ENCODE measurements at regions not wholly inside any gene's neighbourhood (a gene's known extent, or its start where the extent isn't known, plus 50 kb on each side); places are given as distances from the start of the nearest gene placed in this dataset.

DNA sequence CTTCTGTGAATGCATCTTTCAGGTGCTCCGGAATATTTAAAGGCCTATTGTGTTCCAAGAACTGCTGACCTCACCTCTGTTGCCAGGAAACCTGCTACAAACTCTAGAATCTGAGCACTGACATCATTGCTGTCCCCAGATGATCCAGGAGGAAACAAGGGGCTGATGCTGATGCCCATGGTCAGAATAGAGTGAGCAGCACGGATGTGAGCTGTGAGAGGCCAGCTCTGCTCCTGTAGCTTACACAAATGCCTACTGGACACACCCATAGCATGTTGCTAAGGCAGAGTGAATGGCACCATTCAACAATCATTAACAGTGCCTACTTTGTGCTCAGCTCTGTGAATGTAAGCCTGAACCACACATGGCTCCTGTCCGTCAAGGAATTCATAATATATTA lies 276.7 kb upstream of the API5 start:
- no peak overlapping the region for H2BK12ac ChIP-seq (ENCODE audit: low read length in 2 of 2)
- H4K91ac ChIP-seq (ENCODE audit: low read length): no peak overlapping the region
- H3K4ac ChIP-seq (ENCODE audit: low read depth in 1 of 2, low read length in 2 of 2): no peak overlapping the region
- H3K4me1 ChIP-seq (ENCODE audit: control insufficient read depth, insufficient read depth, low read depth, low read length): no peaks in the 10 kb centered on the region
- H3K18ac ChIP-seq (ENCODE audit: low read depth in 1 of 2, low read length in 2 of 2): no peak overlapping the region
- H3K27me3 ChIP-seq (ENCODE audit: control insufficient read depth in 1 of 2, insufficient read depth in 1 of 2, low read length in 2 of 2): no peaks in the 10 kb centered on the region
- H3K79me1 ChIP-seq (replicated peaks; ENCODE audit: low read length, poor library complexity, severe bottlenecking): no peaks in the 10 kb centered on the region
- H3K9ac ChIP-seq (ENCODE audit: low read length): no peak overlapping the region
- H3K9me3 ChIP-seq (ENCODE audit: control insufficient read depth, low read length): no peaks in the 10 kb centered on the region
- no peak overlapping the region for H2BK15ac ChIP-seq (ENCODE audit: low read depth, poor library complexity, severe bottlenecking)
- H2BK120ac ChIP-seq (ENCODE audit: low read depth, low read length): no peak overlapping the region
- DNase-seq: no peak
- H3K4me3 ChIP-seq (ENCODE audit: insufficient read depth in 1 of 2, low read depth in 1 of 2, low read length in 2 of 2): no peak overlapping the region
- no peak overlapping the region for H3K4me2 ChIP-seq (ENCODE audit: low read length, poor library complexity, severe bottlenecking)
- no peak overlapping the region for H3K27ac ChIP-seq (ENCODE audit: low read length, poor library complexity, severe bottlenecking)
- H2BK5ac ChIP-seq (ENCODE audit: low read depth, low read length, poor library complexity, severe bottlenecking): no peak overlapping the region
- no peak overlapping the region for H3K23ac ChIP-seq (ENCODE audit: low read length in 2 of 2)
- no peak overlapping the region for H2AK5ac ChIP-seq (ENCODE audit: low read length, severe bottlenecking)
- no peaks in the 10 kb centered on the region for H3K36me3 ChIP-seq (ENCODE audit: control insufficient read depth in 1 of 2, insufficient read depth in 2 of 2, low read depth in 1 of 2, low read length in 2 of 2)
- no peak overlapping the region for H3K14ac ChIP-seq (ENCODE audit: low read length in 2 of 2)
- no peak overlapping the region for H2AFZ ChIP-seq (ENCODE audit: low read depth, low read length)
- 52% methylated on average over 3 of the region's 3 CpGs for WGBS
- no peak overlapping the region for H4K8ac ChIP-seq (ENCODE audit: low read length)

GRCh38 chr11:43053638-43054412 lies 258.0 kb upstream of the API5 start:
- no peak overlapping the region for H2BK15ac ChIP-seq (ENCODE audit: low read depth, poor library complexity, severe bottlenecking)
- no peak overlapping the region for H2BK12ac ChIP-seq (ENCODE audit: low read length in 2 of 2)
- no peaks in the 10 kb centered on the region for H3K4me1 ChIP-seq (ENCODE audit: control insufficient read depth, insufficient read depth, low read depth, low read length)
- no peaks in the 10 kb centered on the region for H3K36me3 ChIP-seq (ENCODE audit: control insufficient read depth in 1 of 2, insufficient read depth in 2 of 2, low read depth in 1 of 2, low read length in 2 of 2)
- H3K4me3 ChIP-seq (ENCODE audit: insufficient read depth in 1 of 2, low read depth in 1 of 2, low read length in 2 of 2): no peak overlapping the region
- H3K9me3 ChIP-seq (ENCODE audit: control insufficient read depth, low read length): no peaks in the 10 kb centered on the region
- H2AFZ ChIP-seq (ENCODE audit: low read depth, low read length): no peak overlapping the region
- H3K9ac ChIP-seq (ENCODE audit: low read length): no peak overlapping the region
- no peak overlapping the region for H2AK5ac ChIP-seq (ENCODE audit: low read length, severe bottlenecking)
- H3K4ac ChIP-seq (ENCODE audit: low read depth in 1 of 2, low read length in 2 of 2): no peak overlapping the region
- no peak overlapping the region for H3K14ac ChIP-seq (ENCODE audit: low read length in 2 of 2)
- no peaks in the 10 kb centered on the region for H3K79me1 ChIP-seq (replicated peaks; ENCODE audit: low read length, poor library complexity, severe bottlenecking)
- H3K27ac ChIP-seq (ENCODE audit: low read length, poor library complexity, severe bottlenecking): no peak overlapping the region
- H3K23ac ChIP-seq (ENCODE audit: low read length in 2 of 2): no peak overlapping the region
- WGBS: no CpG with 5 or more reads among the region's 2 CpGs
- no peak overlapping the region for H2BK5ac ChIP-seq (ENCODE audit: low read depth, low read length, poor library complexity, severe bottlenecking)
- H4K8ac ChIP-seq (ENCODE audit: low read length): no peak overlapping the region
- H3K4me2 ChIP-seq (ENCODE audit: low read length, poor library complexity, severe bottlenecking): no peak overlapping the region
- H2BK120ac ChIP-seq (ENCODE audit: low read depth, low read length): no peak overlapping the region
- H3K18ac ChIP-seq (ENCODE audit: low read depth in 1 of 2, low read length in 2 of 2): no peak overlapping the region
- no peak overlapping the region for H4K91ac ChIP-seq (ENCODE audit: low read length)
- H3K27me3 ChIP-seq (ENCODE audit: control insufficient read depth in 1 of 2, insufficient read depth in 1 of 2, low read length in 2 of 2): no peaks in the 10 kb centered on the region
- DNase-seq: no peak

GRCh38 chr11:43067681-43068080 lies 244.1 kb upstream of the API5 start:
- no peak overlapping the region for H4K8ac ChIP-seq (ENCODE audit: low read length)
- no peak overlapping the region for H2AK5ac ChIP-seq (ENCODE audit: low read length, severe bottlenecking)
- peak; percentile 0 for DNase-seq
- H3K23ac ChIP-seq (ENCODE audit: low read length in 2 of 2): no peak overlapping the region
- no peaks in the 10 kb centered on the region for H3K36me3 ChIP-seq (ENCODE audit: control insufficient read depth in 1 of 2, insufficient read depth in 2 of 2, low read depth in 1 of 2, low read length in 2 of 2)
- H3K9ac ChIP-seq (ENCODE audit: low read length): no peak overlapping the region
- WGBS: 69% methylated on average over 1 of the region's 1 CpG
- H3K4me1 ChIP-seq (ENCODE audit: control insufficient read depth, insufficient read depth, low read depth, low read length): no peaks in the 10 kb centered on the region
- no peaks in the 10 kb centered on the region for H3K79me1 ChIP-seq (replicated peaks; ENCODE audit: low read length, poor library complexity, severe bottlenecking)
- H2BK120ac ChIP-seq (ENCODE audit: low read depth, low read length): no peak overlapping the region
- no peak overlapping the region for H2AFZ ChIP-seq (ENCODE audit: low read depth, low read length)
- H2BK12ac ChIP-seq (ENCODE audit: low read length in 2 of 2): no peak overlapping the region
- no peak overlapping the region for H3K27ac ChIP-seq (ENCODE audit: low read length, poor library complexity, severe bottlenecking)
- H2BK5ac ChIP-seq (ENCODE audit: low read depth, low read length, poor library complexity, severe bottlenecking): no peak overlapping the region
- H3K27me3 ChIP-seq (ENCODE audit: control insufficient read depth in 1 of 2, insufficient read depth in 1 of 2, low read length in 2 of 2): no peaks in the 10 kb centered on the region
- no peak overlapping the region for H2BK15ac ChIP-seq (ENCODE audit: low read depth, poor library complexity, severe bottlenecking)
- no peak overlapping the region for H3K14ac ChIP-seq (ENCODE audit: low read length in 2 of 2)
- no peak overlapping the region for H4K91ac ChIP-seq (ENCODE audit: low read length)
- H3K4me2 ChIP-seq (ENCODE audit: low read length, poor library complexity, severe bottlenecking): no peak overlapping the region
- H3K9me3 ChIP-seq (ENCODE audit: control insufficient read depth, low read length): no peaks in the 10 kb centered on the region
- H3K4me3 ChIP-seq (ENCODE audit: insufficient read depth in 1 of 2, low read depth in 1 of 2, low read length in 2 of 2): no peak overlapping the region
- H3K4ac ChIP-seq (ENCODE audit: low read depth in 1 of 2, low read length in 2 of 2): no peak overlapping the region
- no peak overlapping the region for H3K18ac ChIP-seq (ENCODE audit: low read depth in 1 of 2, low read length in 2 of 2)

DNA sequence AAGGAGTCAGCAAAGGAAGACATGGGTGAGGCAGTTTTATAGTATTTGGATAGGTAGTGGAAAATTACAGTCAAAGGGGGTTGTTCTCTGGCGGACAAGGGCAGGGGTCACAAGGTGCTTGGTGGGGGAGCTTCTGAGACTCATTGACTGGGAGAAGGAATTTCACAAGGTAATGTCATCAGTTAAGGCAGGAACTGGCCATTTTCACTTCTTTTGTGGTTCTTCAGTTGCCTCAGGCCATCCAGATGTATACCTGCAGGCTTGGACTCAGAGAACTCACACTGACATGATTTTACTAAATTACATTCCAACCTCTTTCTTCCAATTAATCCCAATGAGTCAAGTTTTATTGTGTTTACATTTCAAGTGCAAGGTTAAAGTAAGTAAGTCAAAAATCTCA lies 240.5 kb upstream of the API5 start:
- H3K27me3 ChIP-seq (ENCODE audit: control insufficient read depth in 1 of 2, insufficient read depth in 1 of 2, low read length in 2 of 2): no peaks in the 10 kb centered on the region
- H3K23ac ChIP-seq (ENCODE audit: low read length in 2 of 2): no peak overlapping the region
- H3K4me3 ChIP-seq (ENCODE audit: insufficient read depth in 1 of 2, low read depth in 1 of 2, low read length in 2 of 2): no peak overlapping the region
- no peak overlapping the region for H3K18ac ChIP-seq (ENCODE audit: low read depth in 1 of 2, low read length in 2 of 2)
- H3K36me3 ChIP-seq (ENCODE audit: control insufficient read depth in 1 of 2, insufficient read depth in 2 of 2, low read depth in 1 of 2, low read length in 2 of 2): no peaks in the 10 kb centered on the region
- no peak overlapping the region for H3K14ac ChIP-seq (ENCODE audit: low read length in 2 of 2)
- no peak for DNase-seq
- H2BK120ac ChIP-seq (ENCODE audit: low read depth, low read length): no peak overlapping the region
- H3K4me2 ChIP-seq (ENCODE audit: low read length, poor library complexity, severe bottlenecking): no peak overlapping the region
- H2BK5ac ChIP-seq (ENCODE audit: low read depth, low read length, poor library complexity, severe bottlenecking): no peak overlapping the region
- H2BK12ac ChIP-seq (ENCODE audit: low read length in 2 of 2): no peak overlapping the region
- H2BK15ac ChIP-seq (ENCODE audit: low read depth, poor library complexity, severe bottlenecking): no peak overlapping the region
- no peaks in the 10 kb centered on the region for H3K4me1 ChIP-seq (ENCODE audit: control insufficient read depth, insufficient read depth, low read depth, low read length)
- H4K91ac ChIP-seq (ENCODE audit: low read length): no peak overlapping the region
- 69% methylated on average over 1 of the region's 1 CpG for WGBS
- no peak overlapping the region for H4K8ac ChIP-seq (ENCODE audit: low read length)
- no peak overlapping the region for H3K4ac ChIP-seq (ENCODE audit: low read depth in 1 of 2, low read length in 2 of 2)
- H3K27ac ChIP-seq (ENCODE audit: low read length, poor library complexity, severe bottlenecking): no peak overlapping the region
- H2AK5ac ChIP-seq (ENCODE audit: low read length, severe bottlenecking): no peak overlapping the region
- H3K79me1 ChIP-seq (replicated peaks; ENCODE audit: low read length, poor library complexity, severe bottlenecking): no peaks in the 10 kb centered on the region
- no peak overlapping the region for H2AFZ ChIP-seq (ENCODE audit: low read depth, low read length)
- H3K9ac ChIP-seq (ENCODE audit: low read length): no peak overlapping the region
- H3K9me3 ChIP-seq (ENCODE audit: control insufficient read depth, low read length): no peaks in the 10 kb centered on the region

All from mesenchymal stem cell (in vitro differentiated cells and primary cell).